Naive thymus-derived CD4-positive, alpha-beta T cell (primary cell): ENCODE measurements at regions not wholly inside any gene's neighbourhood (a gene's known extent, or its start where the extent isn't known, plus 50 kb on each side); places are given as distances from the start of the nearest gene placed in this dataset.

Experiments used
- ATAC-seq: fragments of 150-1000 bp; cut with Tn5 transposase; 2 replicates; pipeline ENCODE4 v1.10.0; 2021; ENCODE audit warnings: mild to moderate bottlenecking, moderate library complexity
- CTCF ChIA-PET: fragments of 350-600 bp; sonication (Branson Sonifier 250); formaldehyde crosslinking; loops from one replicate; lab custom pipeline; 2021; ENCODE audit warnings: antibody characterized with exemption; lab: Charles Lee
- POLR2A ChIA-PET: fragments of 350-600 bp; sonication (Branson Sonifier 250); formaldehyde crosslinking; loops from one replicate; lab custom pipeline; 2021; ENCODE audit warnings: antibody characterized with exemption, inconsistent platforms; lab: Charles Lee
- DNase-seq, 9 donors: peaks; one replicate each; pipeline versions ENCODE4 v3.0.0 to v3.0.0-alpha.2; 2020 to 2022; ENCODE audit warnings: mixed read lengths in 1 of 9
- H3K27ac ChIP-seq: one replicate; pipeline ENCODE4 v1.7.0; 2013; ENCODE audit warnings: mild to moderate bottlenecking, low read depth, low read length, moderate library complexity
- H3K27me3 ChIP-seq, 2 donors: one replicate each; pipeline ENCODE4 v1.7.0; 2013; ENCODE audit warnings: low read length in 2 of 2, mild to moderate bottlenecking in 2 of 2, moderate library complexity in 2 of 2; ENCODE audit not compliant: control insufficient read depth in 2 of 2, insufficient read depth in 2 of 2
- H3K36me3 ChIP-seq, 3 experiments: 1 replicate in 2 of 3; 2 replicates in 1 of 3; pipeline ENCODE4 v1.7.0; 2013; ENCODE audit warnings: low read length in 3 of 3, mild to moderate bottlenecking in 3 of 3, moderate library complexity in 1 of 3; ENCODE audit not compliant: insufficient read depth in 3 of 3, control insufficient read depth in 2 of 3
- H3K4me1 ChIP-seq, 2 donors: one replicate each; pipeline ENCODE4 v1.7.0; 2013; ENCODE audit warnings: low read length in 2 of 2, mild to moderate bottlenecking in 2 of 2, moderate library complexity in 1 of 2; ENCODE audit not compliant: control insufficient read depth in 2 of 2, insufficient read depth in 2 of 2
- H3K4me3 ChIP-seq: 2 replicates; pipeline ENCODE4 v1.7.0; 2013; ENCODE audit warnings: mild to moderate bottlenecking, low read length
- H3K9me3 ChIP-seq, 3 experiments: 1 replicate in 2 of 3; 2 replicates in 1 of 3; pipeline ENCODE4 v1.7.0; 2013; ENCODE audit warnings: low read length in 3 of 3; ENCODE audit not compliant: control insufficient read depth in 2 of 3
- H3K27ac Mint-ChIP-seq, 9 donors: one replicate each; pipeline ENCODE4 v1.8.0; 2020 to 2022; ENCODE audit warnings: mixed read lengths in 9 of 9, mild to moderate bottlenecking in 8 of 9, moderate library complexity in 5 of 9, inconsistent platforms in 2 of 9
- H3K27me3 Mint-ChIP-seq, 5 donors: one replicate each; pipeline ENCODE4 v1.8.0; 2021 to 2022; ENCODE audit warnings: mixed read lengths in 5 of 5, mild to moderate bottlenecking in 1 of 5
- H3K36me3 Mint-ChIP-seq, 5 donors: one replicate each; pipeline ENCODE4 v1.8.0; 2020 to 2022; ENCODE audit warnings: mixed read lengths in 5 of 5, mild to moderate bottlenecking in 3 of 5, inconsistent platforms in 1 of 5
- H3K4me1 Mint-ChIP-seq, 7 donors: one replicate each; pipeline ENCODE4 v1.8.0; 2020 to 2022; ENCODE audit warnings: mixed read lengths in 7 of 7, mild to moderate bottlenecking in 3 of 7, inconsistent platforms in 1 of 7
- H3K4me3 Mint-ChIP-seq, 10 donors: one replicate each; pipeline ENCODE4 v1.8.0; 2020 to 2022; ENCODE audit warnings: mild to moderate bottlenecking in 10 of 10, mixed read lengths in 10 of 10, moderate library complexity in 6 of 10, inconsistent platforms in 2 of 10
- H3K9me3 Mint-ChIP-seq, 11 donors: one replicate each; pipeline ENCODE4 v1.8.0; 2020 to 2022; ENCODE audit warnings: mixed read lengths in 11 of 11, mild to moderate bottlenecking in 4 of 11, inconsistent platforms in 1 of 11, moderate library complexity in 1 of 11
- intact Hi-C, 2 donors: fragments of 100-400 bp; cut with micrococcal nuclease; formaldehyde crosslinking; loops; one replicate each; pipeline ENCODE4 v1.15.1; 2023

DNA sequence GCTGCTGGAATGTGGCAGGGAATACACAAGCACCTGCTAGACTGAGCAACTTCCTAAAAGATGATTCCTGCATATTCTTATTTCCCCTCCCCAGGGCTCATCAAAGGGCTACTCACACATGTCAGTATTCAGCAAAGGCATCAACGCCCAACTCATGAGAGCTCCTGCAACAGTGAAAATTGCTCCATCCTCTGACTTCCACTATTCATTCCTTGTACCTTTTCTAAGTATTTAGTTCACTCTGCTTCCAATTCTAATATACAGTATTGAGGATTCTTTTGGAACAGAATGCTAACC is 84.1 kb downstream of the SCN11A start:
- no peaks in the 10 kb centered on the region for H3K9me3 Mint-ChIP-seq
- no peaks in the 10 kb centered on the region for H3K36me3 Mint-ChIP-seq
- ATAC-seq (no peak), DNase-seq (no peak)
- H3K27ac Mint-ChIP-seq = no peak overlapping the region
- intact Hi-C loops = no loop called here
- Histone ChIP-seq H3K27ac (no peak overlapping the region), H3K9me3 (no peaks in the 10 kb centered on the region), H3K4me3 (no peak overlapping the region), H3K27me3 (no peaks in the 10 kb centered on the region), H3K4me1 (no peaks in the 10 kb centered on the region), H3K36me3 (no peaks in the 10 kb centered on the region)
- CTCF ChIA-PET = no interaction called here
- no peaks in the 10 kb centered on the region for H3K4me1 Mint-ChIP-seq
- POLR2A ChIA-PET = no interaction called here
- no peak overlapping the region for H3K4me3 Mint-ChIP-seq
- H3K27me3 Mint-ChIP-seq = peaks cover 5 to 20% (median 10%) of the 10 kb centered on the region in 5 donors

GRCh38 chr3:38966811-38967692 is 84.7 kb downstream of the SCN11A start:
- no peaks in the 10 kb centered on the region for H3K9me3 ChIP-seq
- H3K27me3 ChIP-seq = no peaks in the 10 kb centered on the region
- H3K36me3 ChIP-seq = no peaks in the 10 kb centered on the region
- H3K27me3 Mint-ChIP-seq = peaks cover 2 to 20% (median 10%) of the 10 kb centered on the region in 5 donors
- no peaks in the 10 kb centered on the region for H3K36me3 Mint-ChIP-seq
- ChIA-PET POLR2A (no interaction called here), CTCF (no interaction called here)
- H3K27ac Mint-ChIP-seq = no peak overlapping the region
- ATAC-seq (no peak), DNase-seq (no peak)
- intact Hi-C loops = no loop called here
- no peak overlapping the region for H3K27ac ChIP-seq
- H3K4me3 Mint-ChIP-seq = no peak overlapping the region
- H3K4me3 ChIP-seq = no peak overlapping the region
- no peaks in the 10 kb centered on the region for H3K9me3 Mint-ChIP-seq
- H3K4me1 Mint-ChIP-seq = no peaks in the 10 kb centered on the region
- H3K4me1 ChIP-seq = no peaks in the 10 kb centered on the region

- Histone ChIP-seq H3K9me3 (no peaks in the 10 kb centered on the region), H3K4me3 (no peak overlapping the region), H3K4me1 (no peaks in the 10 kb centered on the region), H3K36me3 (no peaks in the 10 kb centered on the region), H3K27me3 (no peaks in the 10 kb centered on the region), H3K27ac (no peak overlapping the region)
- H3K9me3 Mint-ChIP-seq = no peaks in the 10 kb centered on the region
- H3K4me1 Mint-ChIP-seq = peaks cover 0 to 5% (median 0%) of the 10 kb centered on the region in 7 donors
- ChIA-PET CTCF (no interaction called here), POLR2A (no interaction called here)
- intact Hi-C loops = no loop called here
- DNase-seq (no peak), ATAC-seq (no peak)
- H3K4me3 Mint-ChIP-seq = no peak overlapping the region
- H3K27me3 Mint-ChIP-seq = peaks cover 0 to 12% (median under 1%) of the 10 kb centered on the region in 5 donors
- no peaks in the 10 kb centered on the region for H3K36me3 Mint-ChIP-seq
- no peak overlapping the region for H3K27ac Mint-ChIP-seq
Observed at GRCh38 chr3:38964646-38965045, 87.1 kb downstream of the SCN11A start.

DNA sequence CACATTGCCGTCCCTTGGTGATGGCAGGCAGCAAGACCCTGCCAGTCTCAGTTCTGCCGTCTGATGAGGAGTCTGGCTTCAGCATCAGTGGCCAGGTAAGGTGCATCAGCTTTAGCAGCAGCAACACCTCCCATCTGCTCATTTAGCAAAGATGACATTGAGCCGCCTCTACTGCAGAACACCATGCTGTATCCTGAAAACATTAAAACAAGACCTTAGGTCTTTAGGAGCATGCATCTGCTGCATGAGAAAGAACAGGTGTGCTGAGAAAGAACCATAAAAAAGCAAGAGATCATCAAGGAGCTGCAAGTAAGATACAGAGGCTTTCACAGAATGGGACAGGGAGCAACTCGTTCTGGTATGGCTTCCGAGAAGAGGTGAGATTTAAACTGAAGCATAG is 87.5 kb downstream of the SCN11A start:
- CTCF ChIA-PET = no interaction called here
- intact Hi-C loops = no loop called here
- POLR2A ChIA-PET = no interaction called here
- Histone ChIP-seq H3K4me1 (no peaks in the 10 kb centered on the region), H3K36me3 (no peaks in the 10 kb centered on the region), H3K27me3 (no peaks in the 10 kb centered on the region), H3K9me3 (no peaks in the 10 kb centered on the region), H3K4me3 (no peak overlapping the region), H3K27ac (no peak overlapping the region)
- no peaks in the 10 kb centered on the region for H3K36me3 Mint-ChIP-seq
- no peaks in the 10 kb centered on the region for H3K9me3 Mint-ChIP-seq
- H3K4me3 Mint-ChIP-seq = no peak overlapping the region
- ATAC-seq (no peak), DNase-seq (no peak)
- H3K27me3 Mint-ChIP-seq = peaks cover 0 to 12% (median 0%) of the 10 kb centered on the region in 5 donors
- peaks cover 0 to 5% (median 0%) of the 10 kb centered on the region in 7 donors for H3K4me1 Mint-ChIP-seq
- no peak overlapping the region for H3K27ac Mint-ChIP-seq

DNA sequence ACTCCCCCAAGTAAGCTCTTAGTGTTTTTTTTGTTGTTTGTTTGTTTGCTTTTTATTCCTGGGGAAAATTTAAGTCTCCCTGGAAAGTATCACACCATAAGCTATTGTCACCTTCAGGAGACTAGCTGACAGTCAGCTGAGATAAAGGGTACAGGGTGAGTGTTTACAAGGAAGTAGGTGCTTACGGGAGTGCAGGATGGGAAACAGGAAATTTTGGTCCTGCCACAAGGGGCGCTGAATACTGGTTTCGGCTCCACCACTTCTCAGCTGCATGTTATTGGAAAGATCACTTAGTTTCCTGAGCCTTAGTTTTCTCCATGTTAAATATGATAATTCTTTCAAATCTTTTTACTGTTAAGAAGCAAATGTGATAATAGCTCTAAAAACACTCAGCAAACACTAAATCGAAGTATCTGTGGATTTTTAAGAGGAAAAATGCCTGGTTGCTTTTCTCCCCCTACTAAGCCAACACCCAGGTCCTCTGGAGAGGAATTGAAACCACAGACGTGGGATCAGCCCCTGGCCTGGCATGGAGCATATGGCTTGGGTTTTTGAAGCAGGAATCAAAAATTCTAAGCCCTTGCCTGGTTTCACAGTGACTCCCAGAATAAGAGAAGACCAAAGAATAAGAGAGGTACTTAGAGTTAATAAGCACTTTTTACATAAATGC is 90.7 kb downstream of the SCN11A start:
- H3K27ac Mint-ChIP-seq = peak overlapping the region in 2 of 9 donors; percentile 33 to 52
- H3K4me1 Mint-ChIP-seq = peaks cover 0 to 5% (median 0%) of the 10 kb centered on the region in 7 donors
- peaks cover 0 to 4% (median 0%) of the 10 kb centered on the region in 5 donors for H3K27me3 Mint-ChIP-seq
- ATAC-seq = peak; percentile 46
- ChIA-PET CTCF (interaction anchor here (0.6 to 1.4 kb wide), 3 partner anchors 14 to 1617 kb away, joined by 3 to 5 read pairs (median 3); no protein-coding TSS in a partner anchor), POLR2A (no interaction called here)
- no peaks in the 10 kb centered on the region for H3K36me3 ChIP-seq
- no peaks in the 10 kb centered on the region for H3K4me1 ChIP-seq
- intact Hi-C loops = no loop called here
- no peaks in the 10 kb centered on the region for H3K36me3 Mint-ChIP-seq
- H3K4me3 ChIP-seq = no peak overlapping the region
- H3K9me3 Mint-ChIP-seq = peaks cover 0 to 3% (median 0%) of the 10 kb centered on the region in 11 donors
- H3K27me3 ChIP-seq = no peaks in the 10 kb centered on the region
- H3K4me3 Mint-ChIP-seq = no peak overlapping the region
- H3K9me3 ChIP-seq = no peaks in the 10 kb centered on the region
- no peak overlapping the region for H3K27ac ChIP-seq
- peak in 3 of 9 donors; percentile 6 to 11 (median 8) for DNase-seq

GRCh38 chr3:38960042-38960622 is 91.6 kb downstream of the SCN11A start:
- ChIA-PET CTCF (interaction anchor here (0.8 to 1.4 kb wide), 2 partner anchors 15 to 1618 kb away, joined by 3 to 5 read pairs; no protein-coding TSS in a partner anchor), POLR2A (no interaction called here)
- intact Hi-C loops = no loop called here
- Mint-ChIP-seq H3K9me3 (peaks cover 0 to 3% (median 0%) of the 10 kb centered on the region in 11 donors), H3K4me1 (peaks cover 0 to 5% (median 0%) of the 10 kb centered on the region in 7 donors), H3K4me3 (no peak overlapping the region), H3K27ac (no peak overlapping the region), H3K36me3 (no peaks in the 10 kb centered on the region), H3K27me3 (peaks cover 0 to 4% (median 0%) of the 10 kb centered on the region in 5 donors)
- H3K27me3 ChIP-seq = no peaks in the 10 kb centered on the region
- no peak overlapping the region for H3K27ac ChIP-seq
- no peak for ATAC-seq
- H3K36me3 ChIP-seq = no peaks in the 10 kb centered on the region
- no peaks in the 10 kb centered on the region for H3K9me3 ChIP-seq
- no peak overlapping the region for H3K4me3 ChIP-seq
- no peaks in the 10 kb centered on the region for H3K4me1 ChIP-seq
- no peak for DNase-seq
